Ascending aorta (tissue), 2 donors: ENCODE measurements at regions not wholly inside any gene's neighbourhood (a gene's known extent, or its start where the extent isn't known, plus 50 kb on each side); places are given as distances from the start of the nearest gene placed in this dataset.

Experiments
- DNase-seq, 2 donors: peaks; one replicate each; pipeline ENCODE4 v3.0.0-alpha.2; 2019; ENCODE audit warnings: low spot score in 2 of 2
- H3K27ac ChIP-seq, 2 donors: fragments of 200-600 bp; sonication (generic); one replicate each; pipeline ENCODE4 v1.5.1; 2016 to 2017; ENCODE audit warnings: mild to moderate bottlenecking in 1 of 2
- H3K27me3 ChIP-seq: fragments of 200-600 bp; sonication (generic); one replicate; pipeline ENCODE4 v1.5.1; 2017
- H3K36me3 ChIP-seq, 2 donors: fragments of 200-600 bp; sonication (generic); one replicate each; pipeline ENCODE4 v1.5.1; 2016
- H3K4me1 ChIP-seq, 2 donors: fragments of 200-600 bp; sonication (generic); one replicate each; pipeline ENCODE4 v1.5.1; 2016 to 2017; ENCODE audit warnings: mild to moderate bottlenecking in 1 of 2
- H3K4me3 ChIP-seq, 2 donors: fragments of 200-600 bp; sonication (generic); one replicate each; pipeline ENCODE4 v1.5.1; 2016 to 2017; ENCODE audit warnings: mild to moderate bottlenecking in 1 of 2
- H3K9me3 ChIP-seq, 2 donors: fragments of 200-600 bp; sonication (generic); one replicate each; pipeline ENCODE4 v1.5.1; 2016
- intact Hi-C: fragments of 100-400 bp; cut with DNase I; formaldehyde crosslinking; loops from one replicate; pipeline ENCODE4 v1.15.1; 2023
- TF ChIP-seq, protein P1 (sequence below), 3 experiments: fragments of 200-600 bp in 2 of 3; fragments of 450-650 bp in 1 of 3; sonication (generic) in 2 of 3; IDR thresholded peaks; one replicate each; pipeline ENCODE4 v1.5.1; 2016 to 2019; ENCODE audit warnings: antibody characterized with exemption in 3 of 3, mild to moderate bottlenecking in 1 of 3, moderate library complexity in 1 of 3

DNA sequence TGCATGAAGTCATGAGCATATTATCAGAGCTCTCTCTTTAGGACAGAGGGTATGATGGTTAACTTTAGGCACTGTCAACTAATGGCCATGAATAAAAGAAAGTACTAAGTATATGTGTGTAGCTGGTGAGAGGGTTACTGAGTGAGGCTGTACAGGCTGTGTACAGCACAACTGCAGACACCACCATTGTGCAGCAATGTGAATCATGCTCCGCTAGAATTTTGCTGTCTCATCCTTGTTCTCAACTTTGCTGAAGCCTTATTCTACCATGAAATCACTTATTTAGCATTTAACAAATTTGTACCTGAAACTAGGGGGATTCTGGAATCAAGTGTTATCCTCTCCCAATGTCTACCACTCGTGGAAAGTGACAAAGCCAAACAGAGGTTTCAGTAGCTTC is 414.9 kb downstream of the PLCL1 start:
- intact Hi-C loops: no loop called here

DNA sequence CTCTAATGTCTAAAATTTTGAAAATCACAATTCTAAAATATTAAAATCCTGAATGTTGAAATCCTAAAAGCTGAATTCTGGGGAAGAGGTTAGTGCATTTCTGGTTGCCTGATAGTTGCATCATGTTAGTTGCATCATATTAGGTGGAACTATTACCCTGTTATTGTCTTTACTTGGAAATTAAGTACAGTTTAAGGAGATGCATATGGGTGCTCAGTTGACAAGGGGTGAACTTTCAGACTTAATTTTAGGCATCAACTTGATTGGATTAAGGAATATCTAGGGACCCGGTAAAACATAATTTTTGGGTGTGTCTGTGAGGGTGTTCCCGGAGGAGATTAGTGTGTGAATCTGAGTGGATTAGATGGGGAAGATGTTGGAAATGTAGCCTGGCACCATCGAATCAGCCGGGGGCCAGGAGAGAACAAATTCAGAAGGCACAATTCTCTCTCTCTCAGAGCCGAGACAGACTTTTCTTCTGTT is 409.8 kb downstream of the PLCL1 start:
- Histone ChIP-seq H3K27ac (no peak overlapping the region), H3K4me3 (no peak overlapping the region), H3K4me1 (no peaks in the 10 kb centered on the region), H3K36me3 (no peaks in the 10 kb centered on the region), H3K9me3 (no peaks in the 10 kb centered on the region), H3K27me3 (no peaks in the 10 kb centered on the region)
- no peak for DNase-seq
- TF ChIP-seq, protein P1, sequence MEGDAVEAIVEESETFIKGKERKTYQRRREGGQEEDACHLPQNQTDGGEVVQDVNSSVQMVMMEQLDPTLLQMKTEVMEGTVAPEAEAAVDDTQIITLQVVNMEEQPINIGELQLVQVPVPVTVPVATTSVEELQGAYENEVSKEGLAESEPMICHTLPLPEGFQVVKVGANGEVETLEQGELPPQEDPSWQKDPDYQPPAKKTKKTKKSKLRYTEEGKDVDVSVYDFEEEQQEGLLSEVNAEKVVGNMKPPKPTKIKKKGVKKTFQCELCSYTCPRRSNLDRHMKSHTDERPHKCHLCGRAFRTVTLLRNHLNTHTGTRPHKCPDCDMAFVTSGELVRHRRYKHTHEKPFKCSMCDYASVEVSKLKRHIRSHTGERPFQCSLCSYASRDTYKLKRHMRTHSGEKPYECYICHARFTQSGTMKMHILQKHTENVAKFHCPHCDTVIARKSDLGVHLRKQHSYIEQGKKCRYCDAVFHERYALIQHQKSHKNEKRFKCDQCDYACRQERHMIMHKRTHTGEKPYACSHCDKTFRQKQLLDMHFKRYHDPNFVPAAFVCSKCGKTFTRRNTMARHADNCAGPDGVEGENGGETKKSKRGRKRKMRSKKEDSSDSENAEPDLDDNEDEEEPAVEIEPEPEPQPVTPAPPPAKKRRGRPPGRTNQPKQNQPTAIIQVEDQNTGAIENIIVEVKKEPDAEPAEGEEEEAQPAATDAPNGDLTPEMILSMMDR (IDR thresholded peaks at IDR 0.05): no peak
- intact Hi-C loops: no loop called here

More for the DNA sequence above, 414.9 kb downstream of the PLCL1 start:
- Histone ChIP-seq H3K27ac (no peak overlapping the region), H3K36me3 (no peaks in the 10 kb centered on the region), H3K4me1 (no peaks in the 10 kb centered on the region), H3K9me3 (no peaks in the 10 kb centered on the region), H3K4me3 (no peak overlapping the region), H3K27me3 (no peaks in the 10 kb centered on the region)
- TF ChIP-seq, protein P1 (IDR thresholded peaks at IDR 0.05): no peak
- no peak for DNase-seq

DNA sequence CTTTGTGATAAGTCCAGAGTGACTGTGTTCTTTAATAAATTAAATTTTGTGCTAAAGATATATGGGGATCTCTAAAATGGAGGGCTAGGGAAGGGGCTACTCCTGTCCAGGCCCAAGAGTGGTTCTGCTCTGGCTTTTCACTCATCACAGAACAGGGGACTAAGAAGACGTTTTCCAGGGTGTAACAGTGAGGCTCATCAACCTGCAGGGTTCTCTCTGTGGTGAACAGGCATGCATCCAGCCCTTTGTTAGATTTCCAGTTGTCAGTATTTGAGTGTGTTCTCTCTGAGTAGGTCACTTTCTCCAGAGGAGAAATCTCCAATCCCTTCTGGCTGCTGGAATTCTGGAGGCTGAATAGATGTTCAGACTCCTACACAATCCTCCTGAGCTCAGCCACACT is 408.9 kb downstream of the PLCL1 start:
- H3K36me3 ChIP-seq: no peaks in the 10 kb centered on the region
- H3K9me3 ChIP-seq: no peaks in the 10 kb centered on the region
- H3K27me3 ChIP-seq: no peaks in the 10 kb centered on the region
- H3K4me1 ChIP-seq: no peaks in the 10 kb centered on the region
- TF ChIP-seq, protein P1 (IDR thresholded peaks at IDR 0.05): no peak
- H3K4me3 ChIP-seq: no peak overlapping the region
- no peak overlapping the region for H3K27ac ChIP-seq
- intact Hi-C loops: no loop called here
- no peak for DNase-seq

DNA sequence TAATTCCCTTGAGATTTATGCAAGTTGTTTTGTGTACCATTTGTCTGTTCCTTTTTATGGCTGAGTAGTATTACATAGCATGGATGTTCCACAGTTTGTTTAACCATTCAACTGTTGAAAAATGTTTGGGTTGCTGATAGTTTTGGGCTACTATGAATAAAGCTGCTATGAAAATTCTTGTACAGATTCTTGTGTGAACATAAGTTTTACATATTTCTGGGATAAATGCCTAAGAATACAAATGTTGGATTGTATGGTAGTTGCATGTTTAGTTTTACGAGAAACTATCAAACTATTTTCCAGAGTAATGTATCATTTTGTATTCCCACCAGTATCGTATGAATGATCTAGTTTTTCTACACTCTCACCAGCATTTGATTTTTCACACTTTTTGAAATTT is 407.3 kb downstream of the PLCL1 start:
- TF ChIP-seq, protein P1 (IDR thresholded peaks at IDR 0.05): no peak
- H3K9me3 ChIP-seq: no peaks in the 10 kb centered on the region
- H3K27ac ChIP-seq: no peak overlapping the region
- DNase-seq: no peak
- no peak overlapping the region for H3K4me3 ChIP-seq
- H3K36me3 ChIP-seq: no peaks in the 10 kb centered on the region
- intact Hi-C loops: no loop called here
- no peaks in the 10 kb centered on the region for H3K27me3 ChIP-seq
- H3K4me1 ChIP-seq: no peaks in the 10 kb centered on the region

DNA sequence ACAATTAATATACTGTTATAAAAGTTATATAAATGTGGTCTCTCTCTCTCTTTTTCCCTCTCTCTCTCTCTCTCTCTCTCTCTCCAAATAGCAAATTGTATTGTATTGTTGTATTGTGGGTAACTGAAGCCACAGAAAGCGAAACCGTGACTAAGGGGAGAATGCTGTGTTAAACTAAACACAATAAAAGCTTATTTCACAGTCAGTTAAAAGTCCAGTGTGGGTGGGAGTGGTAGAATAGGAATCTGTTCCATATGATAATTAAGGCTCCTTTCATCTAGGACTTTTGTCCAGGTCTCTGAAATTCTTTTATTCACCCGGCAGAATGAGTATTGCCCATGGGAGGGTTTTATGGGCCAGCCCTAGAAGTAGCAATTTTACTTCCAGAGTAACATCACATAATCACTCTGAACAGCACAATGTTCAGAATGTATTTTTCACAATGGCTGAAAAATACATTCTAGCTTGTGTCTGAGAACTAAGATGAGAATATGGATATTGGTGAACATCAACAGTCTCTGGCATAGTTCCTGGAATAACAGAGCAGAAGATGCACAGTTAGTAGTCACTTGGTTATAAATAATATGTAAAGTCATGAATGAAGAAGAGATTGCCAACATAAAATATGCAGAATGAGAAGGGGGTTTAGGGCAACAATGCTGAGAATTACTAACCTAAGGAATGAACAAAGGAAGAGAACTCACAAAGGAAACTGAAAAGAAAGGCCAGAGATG is 399.1 kb downstream of the PLCL1 start:
- intact Hi-C loops: no loop called here
- H3K27me3 ChIP-seq: no peaks in the 10 kb centered on the region
- TF ChIP-seq, protein P1 (IDR thresholded peaks at IDR 0.05): no peak
- H3K4me1 ChIP-seq: no peaks in the 10 kb centered on the region
- no peak overlapping the region for H3K27ac ChIP-seq
- no peaks in the 10 kb centered on the region for H3K36me3 ChIP-seq
- no peaks in the 10 kb centered on the region for H3K9me3 ChIP-seq
- H3K4me3 ChIP-seq: no peak overlapping the region
- no peak for DNase-seq
